ENCODE measurements at regions not wholly inside any gene's neighbourhood (a gene's known extent, or its start where the extent isn't known, plus 50 kb on each side); places are given as distances from the start of the nearest gene placed in this dataset.
A peak's percentile ranks its signal among the peaks of the same experiment; 100 is the strongest.

DNA sequence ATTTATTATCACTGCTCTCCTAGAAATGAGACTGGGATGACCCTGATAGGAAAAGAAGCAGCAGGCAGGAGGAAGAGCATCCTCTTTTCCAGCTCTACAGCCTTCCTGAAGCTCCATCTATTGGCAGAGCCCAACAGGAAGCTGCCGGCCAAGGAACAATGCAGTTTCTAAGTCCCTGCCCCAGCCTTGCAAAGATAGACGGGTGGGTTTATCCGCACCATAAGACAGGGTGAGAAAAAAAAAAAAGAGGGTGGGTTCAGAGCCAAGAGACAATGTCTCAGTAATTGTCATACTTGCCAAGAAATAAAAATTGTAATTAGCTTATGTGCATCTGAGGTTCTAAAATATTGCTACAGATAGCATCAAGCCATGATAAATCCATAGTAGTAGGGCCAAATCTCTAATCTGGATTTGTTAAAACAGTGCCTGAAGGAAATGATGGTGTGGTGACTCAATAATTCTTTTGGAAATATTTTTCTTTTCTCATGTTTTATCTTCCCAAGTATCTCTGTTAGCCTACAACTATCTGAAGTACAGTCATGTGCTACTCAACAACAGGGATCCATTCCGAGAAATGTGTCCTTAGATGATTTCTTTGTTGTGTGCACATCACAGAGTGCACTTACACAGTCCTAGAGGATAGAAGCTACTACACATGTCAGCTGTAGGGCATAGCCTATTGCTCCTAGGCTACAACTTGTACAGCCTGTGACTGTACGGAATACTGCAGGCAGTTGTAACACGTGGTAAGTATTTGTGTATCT, 242.9 kb upstream of the CXCL12 start:
- peaks cover 23% of the 10 kb centered on the region for H3K4me1 ChIP-seq (ENCODE audit: insufficient read depth)
- H3K9ac ChIP-seq, result peak overlapping the region; percentile 63
- H3K27me3 ChIP-seq (replicated peaks; ENCODE audit: insufficient read depth), result no peaks in the 10 kb centered on the region
- no peaks in the 10 kb centered on the region for H4K20me1 ChIP-seq (ENCODE audit: insufficient read depth)
- no peak overlapping the region for H3K4me3 ChIP-seq
- H3K4me2 ChIP-seq (ENCODE audit: unreplicated experiment), result peak overlapping the region; percentile 25
- H3K9me3 ChIP-seq (ENCODE audit: low read depth), result no peaks in the 10 kb centered on the region
- peaks cover 24% of the 10 kb centered on the region for H3F3A ChIP-seq (ENCODE audit: insufficient read depth)
- in situ Hi-C loops (cut with MboI), result loop anchor here (25.0 kb wide), 1 partner anchor 965 kb away; no protein-coding TSS in a partner anchor
- 12 to 14% methylated on average over 6 of the region's 6 CpGs for WGBS, 2 experiments (ENCODE audit: low coverage in 1 of 2, low lambda C conversion rate in 2 of 2, missing lambda C conversion rate in 2 of 2)
- no peaks in the 10 kb centered on the region for H3K79me2 ChIP-seq (ENCODE audit: insufficient read depth)
- peak overlapping the region; percentile 88 for H3K27ac ChIP-seq
- H3K9me2 ChIP-seq (ENCODE audit: insufficient read depth), result no peaks in the 10 kb centered on the region
- peak; percentile 90 for DNase-seq
- TF ChIP-seq EZH2 (IDR thresholded peaks at IDR 0.05; ENCODE audit: insufficient read depth, poor library complexity, severe bottlenecking) (no peak), EZH2phosphoT487 (IDR thresholded peaks at IDR 0.05; ENCODE audit: insufficient read depth, low read depth) (0 out of 2 replicates have a peak, but pooled peaks have one; percentile 36)
- H3K36me3 ChIP-seq (ENCODE audit: low read depth), result no peaks in the 10 kb centered on the region
- H2AFZ ChIP-seq, result no peak overlapping the region

DNA sequence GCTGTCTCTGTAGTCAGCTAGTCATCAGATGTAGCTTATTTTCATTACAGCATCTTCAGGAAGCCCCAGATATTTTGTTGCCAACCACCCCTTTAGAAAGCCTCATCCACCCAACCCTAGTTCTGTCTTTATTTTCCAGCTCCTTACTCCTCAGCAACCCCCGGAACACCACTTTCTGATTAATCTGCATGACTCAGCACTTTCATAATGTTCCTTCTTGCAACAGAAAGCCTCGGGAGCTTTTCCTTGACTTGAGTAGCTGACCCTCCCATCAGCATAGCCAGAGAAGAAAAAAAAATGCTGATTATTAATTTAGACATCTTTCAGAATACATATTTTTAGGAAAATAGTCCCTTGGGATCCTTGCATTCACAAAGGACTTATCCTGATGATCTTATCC, 244.0 kb upstream of the CXCL12 start:
- H3K36me3 ChIP-seq (ENCODE audit: low read depth), result no peaks in the 10 kb centered on the region
- H3F3A ChIP-seq (ENCODE audit: insufficient read depth), result peaks cover 24% of the 10 kb centered on the region
- 0 to 2% methylated on average over 2 of the region's 2 CpGs for WGBS, 2 experiments (ENCODE audit: low coverage in 1 of 2, low lambda C conversion rate in 2 of 2, missing lambda C conversion rate in 2 of 2)
- no peaks in the 10 kb centered on the region for H3K9me2 ChIP-seq (ENCODE audit: insufficient read depth)
- H3K9ac ChIP-seq, result peak overlapping the region; percentile 63
- H4K20me1 ChIP-seq (ENCODE audit: insufficient read depth), result no peaks in the 10 kb centered on the region
- DNase-seq, result peak; percentile 96
- no peak for TF ChIP-seq EZH2 (IDR thresholded peaks at IDR 0.05; ENCODE audit: insufficient read depth, poor library complexity, severe bottlenecking)
- no peak for TF ChIP-seq EZH2phosphoT487 (IDR thresholded peaks at IDR 0.05; ENCODE audit: insufficient read depth, low read depth)
- peak overlapping the region; percentile 13 for H2AFZ ChIP-seq
- peak overlapping the region; percentile 25 for H3K4me2 ChIP-seq (ENCODE audit: unreplicated experiment)
- H3K27me3 ChIP-seq (replicated peaks; ENCODE audit: insufficient read depth), result no peaks in the 10 kb centered on the region
- H3K4me1 ChIP-seq (ENCODE audit: insufficient read depth), result peaks cover 23% of the 10 kb centered on the region
- no peaks in the 10 kb centered on the region for H3K9me3 ChIP-seq (ENCODE audit: low read depth)
- no peaks in the 10 kb centered on the region for H3K79me2 ChIP-seq (ENCODE audit: insufficient read depth)
- peak overlapping the region; percentile 26 for H3K4me3 ChIP-seq
- in situ Hi-C loops (cut with MboI), result loop anchor here (25.0 kb wide), 1 partner anchor 967 kb away; no protein-coding TSS in a partner anchor
- peak overlapping the region; percentile 88 for H3K27ac ChIP-seq

DNA sequence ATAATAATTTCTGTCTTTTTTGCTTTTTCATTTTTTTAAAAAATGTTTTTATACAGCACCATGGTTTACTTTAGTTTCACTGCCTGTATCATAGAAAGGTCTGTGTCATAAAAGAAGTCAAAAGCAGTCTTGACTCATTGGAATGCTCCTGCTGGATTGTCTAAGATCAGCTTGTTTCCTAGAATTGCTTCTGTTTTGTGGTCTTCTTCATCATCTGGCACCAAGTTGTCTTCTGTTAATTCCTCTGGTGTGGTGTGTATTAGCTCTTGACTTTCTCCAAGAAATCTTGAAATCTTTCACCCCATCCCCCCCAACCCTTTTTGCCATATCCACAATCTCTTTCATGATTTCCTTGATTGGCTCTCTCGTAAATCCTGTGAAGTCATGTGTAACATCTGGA, 250.3 kb upstream of the CXCL12 start:
- Histone ChIP-seq H3K9ac (no peak overlapping the region), H4K20me1 (ENCODE audit: insufficient read depth) (no peaks in the 10 kb centered on the region), H3K9me2 (ENCODE audit: insufficient read depth) (no peaks in the 10 kb centered on the region), H3K9me3 (ENCODE audit: low read depth) (no peaks in the 10 kb centered on the region), H3K27ac (no peak overlapping the region), H3F3A (ENCODE audit: insufficient read depth) (no peaks in the 10 kb centered on the region), H3K4me2 (ENCODE audit: unreplicated experiment) (no peak overlapping the region), H2AFZ (no peak overlapping the region), H3K4me3 (no peak overlapping the region), H3K79me2 (ENCODE audit: insufficient read depth) (no peaks in the 10 kb centered on the region), H3K36me3 (ENCODE audit: low read depth) (no peaks in the 10 kb centered on the region), H3K4me1 (ENCODE audit: insufficient read depth) (no peaks in the 10 kb centered on the region), H3K27me3 (replicated peaks; ENCODE audit: insufficient read depth) (no peaks in the 10 kb centered on the region)
- in situ Hi-C loops (cut with MboI), result loop anchor here (25.0 kb wide), 1 partner anchor 973 kb away; no protein-coding TSS in a partner anchor
- DNase-seq, result peak; percentile 43
- TF ChIP-seq EZH2 (IDR thresholded peaks at IDR 0.05; ENCODE audit: insufficient read depth, poor library complexity, severe bottlenecking), result no peak
- no peak for TF ChIP-seq EZH2phosphoT487 (IDR thresholded peaks at IDR 0.05; ENCODE audit: insufficient read depth, low read depth)
- 80 to 86% methylated on average over 1 of the region's 1 CpG for WGBS, 2 experiments (ENCODE audit: low coverage in 1 of 2, low lambda C conversion rate in 2 of 2, missing lambda C conversion rate in 2 of 2)

DNA sequence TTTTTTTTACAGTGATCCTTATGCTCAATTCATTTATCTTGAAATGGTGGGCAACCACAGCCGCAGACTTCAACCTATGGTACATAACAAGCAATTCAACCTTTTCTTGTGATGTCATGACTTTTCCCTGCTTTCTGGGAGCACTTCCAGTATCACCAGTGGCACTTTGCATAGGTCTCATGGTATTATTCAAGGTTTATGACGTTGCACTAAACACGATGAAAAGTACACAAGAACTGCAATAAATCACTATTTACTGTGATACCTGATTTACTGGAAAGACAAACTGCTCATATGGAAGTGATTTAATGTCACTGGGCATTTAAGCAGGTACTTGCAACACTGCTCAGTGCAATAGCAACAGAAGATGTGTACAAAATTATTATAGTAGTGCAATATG, 251.7 kb upstream of the CXCL12 start:
- TF ChIP-seq EZH2phosphoT487 (IDR thresholded peaks at IDR 0.05; ENCODE audit: insufficient read depth, low read depth) (no peak), EZH2 (IDR thresholded peaks at IDR 0.05; ENCODE audit: insufficient read depth, poor library complexity, severe bottlenecking) (no peak)
- Histone ChIP-seq H3K9ac (no peak overlapping the region), H3K4me2 (ENCODE audit: unreplicated experiment) (no peak overlapping the region), H3K4me1 (ENCODE audit: insufficient read depth) (no peaks in the 10 kb centered on the region), H3K27me3 (replicated peaks; ENCODE audit: insufficient read depth) (no peaks in the 10 kb centered on the region), H3K9me2 (ENCODE audit: insufficient read depth) (no peaks in the 10 kb centered on the region), H3K9me3 (ENCODE audit: low read depth) (no peaks in the 10 kb centered on the region), H3K79me2 (ENCODE audit: insufficient read depth) (no peaks in the 10 kb centered on the region), H2AFZ (no peak overlapping the region), H3K4me3 (no peak overlapping the region), H3K27ac (no peak overlapping the region), H3K36me3 (ENCODE audit: low read depth) (no peaks in the 10 kb centered on the region), H4K20me1 (ENCODE audit: insufficient read depth) (no peaks in the 10 kb centered on the region), H3F3A (ENCODE audit: insufficient read depth) (no peaks in the 10 kb centered on the region)
- DNase-seq, result no peak
- 76 to 78% methylated on average over 3 of the region's 3 CpGs for WGBS, 2 experiments (ENCODE audit: low coverage in 1 of 2, low lambda C conversion rate in 2 of 2, missing lambda C conversion rate in 2 of 2)
- in situ Hi-C loops (cut with MboI), result loop anchor here (25.0 kb wide), 1 partner anchor 974 kb away; no protein-coding TSS in a partner anchor
